ENCODE measurements at regions not wholly inside any gene's neighbourhood (a gene's known extent, or its start where the extent isn't known, plus 50 kb on each side); places are given as distances from the start of the nearest gene placed in this dataset.

- DNase-seq (ENCODE audit: low spot score) (no peak), ATAC-seq (no peak)
- Mint-ChIP-seq H3K27me3 (ENCODE audit: low read depth) (no peaks in the 10 kb centered on the region; the same call in 1 of the 2 replicates), H3K4me3 (no peak overlapping the region), H3K27ac (peak overlapping the region; percentile 63; the same call in 1 of the 2 replicates), H3K36me3 (peaks cover 4% of the 10 kb centered on the region), H3K4me1 (0 out of 2 replicates have a peak, but pooled peaks cover 3% of the 10 kb centered on the region), H3K9me3 (peaks cover 16% of the 10 kb centered on the region)
- ChIA-PET POLR2A (no interaction called here), CTCF (no interaction called here)
- TF ChIP-seq CBFB (CRISPR knock-in tag; IDR thresholded peaks at IDR 0.05; ENCODE audit: low read depth) (no peak), MYBL2 (CRISPR knock-in tag; IDR thresholded peaks at IDR 0.05) (no peak), AR (CRISPR knock-in tag; IDR thresholded peaks at IDR 0.05) (no peak), HMGXB4 (CRISPR knock-in tag; IDR thresholded peaks at IDR 0.05) (no peak), ZBTB43 (CRISPR knock-in tag; IDR thresholded peaks at IDR 0.05) (no peak), ZNF423 (CRISPR knock-in tag; IDR thresholded peaks at IDR 0.05) (no peak), CTCF (IDR thresholded peaks at IDR 0.05) (no peak), ZNF512 (CRISPR knock-in tag; IDR thresholded peaks at IDR 0.05; ENCODE audit: borderline replicate concordance) (no peak), MXD4 (CRISPR knock-in tag; IDR thresholded peaks at IDR 0.05; ENCODE audit: borderline replicate concordance) (no peak)
Observed at GRCh38 chr4:167435786-167436185, 201.5 kb upstream of the SPOCK3 start.

GRCh38 chr4:167443841-167444240 lies 209.5 kb upstream of the SPOCK3 start:
- no peak overlapping the region for H3K27ac Mint-ChIP-seq
- TF ChIP-seq ELF4 (CRISPR knock-in tag; IDR thresholded peaks at IDR 0.05; ENCODE audit: low read depth) (no peak), USF1 (CRISPR knock-in tag; IDR thresholded peaks at IDR 0.05) (no peak), CTCF (IDR thresholded peaks at IDR 0.05) (no peak), ATF2 (CRISPR knock-in tag; IDR thresholded peaks at IDR 0.05; ENCODE audit: borderline replicate concordance, low read depth) (no peak), FOXK1 (CRISPR knock-in tag; IDR thresholded peaks at IDR 0.05) (no peak), GRHL2 (CRISPR knock-in tag; IDR thresholded peaks at IDR 0.05; ENCODE audit: insufficient replicate concordance, severe bottlenecking) (no peak), MLX (CRISPR knock-in tag; IDR thresholded peaks at IDR 0.05) (no peak), SMAD4 (CRISPR knock-in tag; IDR thresholded peaks at IDR 0.05) (no peak)

More at GRCh38 chr4:167443841-167444240, 209.5 kb upstream of the SPOCK3 start:
- ChIA-PET CTCF (no interaction called here), POLR2A (no interaction called here)
- Mint-ChIP-seq H3K4me3 (no peak overlapping the region), H3K27me3 (ENCODE audit: low read depth) (no peaks in the 10 kb centered on the region), H3K4me1 (no peaks in the 10 kb centered on the region), H3K36me3 (no peaks in the 10 kb centered on the region), H3K9me3 (no peaks in the 10 kb centered on the region)
- ATAC-seq: no peak
- no peak for DNase-seq (ENCODE audit: low spot score)
